NCI-H2196 (cell line): ENCODE measurements at regions not wholly inside any gene's neighbourhood (a gene's known extent, or its start where the extent isn't known, plus 50 kb on each side); places are given as distances from the start of the nearest gene placed in this dataset.

Source experiments
- DNase-seq: peaks from one replicate; lab custom pipeline; 2025; ENCODE audit not compliant: unreplicated experiment; lab: John Stamatoyannopoulos, UW

- DNase-seq, result no peak
Measured at GRCh38 chr14:101098641-101099040, 195.1 kb upstream of the RTL1 start.

- DNase-seq, result no peak
Measured at GRCh38 chr14:101101456-101102056, 198.0 kb upstream of the RTL1 start.

- DNase-seq, result no peak
Measured at GRCh38 chr14:101102875-101103274, 199.4 kb upstream of the RTL1 start.

- DNase-seq, result no peak
Measured at GRCh38 chr14:101103321-101103901, 199.9 kb upstream of the RTL1 start.

- no peak for DNase-seq
Measured at GRCh38 chr14:101104485-101104884, 201.0 kb upstream of the RTL1 start.

- no peak for DNase-seq
Measured at GRCh38 chr14:101105045-101105444, 201.5 kb upstream of the RTL1 start.

- DNase-seq, result no peak
Measured at GRCh38 chr14:101108579-101109346, 205.2 kb upstream of the RTL1 start.

- DNase-seq, result no peak
Measured at GRCh38 chr14:101109347-101109638, 205.8 kb upstream of the RTL1 start.

- DNase-seq, result no peak
Measured at GRCh38 chr14:101109981-101110728, 206.6 kb upstream of the RTL1 start.

GRCh38 chr14:101110729-101111619 lies 207.5 kb upstream of the RTL1 start:
- no peak for DNase-seq

- DNase-seq, result no peak
Measured at GRCh38 chr14:101111620-101112290, 208.2 kb upstream of the RTL1 start.

- DNase-seq, result no peak
Measured at GRCh38 chr14:101112351-101113107, 209.0 kb upstream of the RTL1 start.

GRCh38 chr14:101113108-101113612 lies 209.6 kb upstream of the RTL1 start:
- no peak for DNase-seq

GRCh38 chr14:101113835-101114725 lies 210.6 kb upstream of the RTL1 start:
- DNase-seq, result no peak

GRCh38 chr14:101114726-101115515 lies 211.4 kb upstream of the RTL1 start:
- no peak for DNase-seq

GRCh38 chr14:101115652-101116051 lies 212.1 kb upstream of the RTL1 start:
- no peak for DNase-seq

- DNase-seq, result no peak
Measured at GRCh38 chr14:101116065-101116464, 212.5 kb upstream of the RTL1 start.
